ENCODE measurements at regions not wholly inside any gene's neighbourhood (a gene's known extent, or its start where the extent isn't known, plus 50 kb on each side); places are given as distances from the start of the nearest gene placed in this dataset.

DNA sequence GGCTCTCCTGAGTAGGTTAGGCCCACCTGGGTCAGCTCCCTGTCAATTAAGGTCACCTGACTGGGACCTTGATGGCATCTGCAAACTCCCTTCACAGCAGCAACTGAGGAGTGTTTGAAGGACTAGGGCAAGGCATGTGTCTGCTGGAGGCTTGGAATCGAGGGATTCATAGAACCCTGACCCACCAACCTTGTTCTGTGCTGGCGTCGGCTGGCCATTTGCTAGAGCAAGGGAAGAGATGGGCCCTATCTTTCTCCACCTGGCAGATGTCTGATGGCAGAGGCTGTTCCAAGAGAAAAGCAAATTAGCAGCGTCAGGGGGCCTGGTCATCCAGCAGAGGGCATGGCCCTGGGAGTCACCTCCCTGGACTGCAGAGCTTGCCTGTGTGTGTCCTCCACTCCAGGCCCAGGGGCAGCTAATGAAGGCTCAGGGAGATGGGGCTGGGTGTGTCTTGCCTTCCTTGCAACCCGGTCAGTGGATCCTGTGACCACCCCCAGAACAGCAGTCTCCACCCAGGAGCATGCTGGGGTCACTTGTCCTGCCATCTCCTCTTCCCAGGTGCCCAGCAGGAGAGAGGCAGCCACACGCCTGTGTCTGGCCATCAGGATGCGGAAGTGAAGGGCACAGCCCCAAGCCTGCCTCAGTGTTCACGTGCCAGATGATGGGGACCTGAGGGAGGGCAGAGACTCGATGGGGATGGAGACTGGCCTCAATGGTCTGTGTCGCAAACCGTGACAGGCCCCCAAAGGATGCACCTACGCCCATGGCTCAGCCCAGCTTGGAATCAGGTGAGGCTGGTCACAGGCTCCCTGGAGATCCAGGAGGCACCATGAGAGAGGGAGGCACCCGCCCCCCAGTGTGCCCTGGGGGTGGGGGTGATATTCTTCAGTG, 53.9 kb downstream of the BARX1 start:
- TF ChIP-seq, protein P1, sequence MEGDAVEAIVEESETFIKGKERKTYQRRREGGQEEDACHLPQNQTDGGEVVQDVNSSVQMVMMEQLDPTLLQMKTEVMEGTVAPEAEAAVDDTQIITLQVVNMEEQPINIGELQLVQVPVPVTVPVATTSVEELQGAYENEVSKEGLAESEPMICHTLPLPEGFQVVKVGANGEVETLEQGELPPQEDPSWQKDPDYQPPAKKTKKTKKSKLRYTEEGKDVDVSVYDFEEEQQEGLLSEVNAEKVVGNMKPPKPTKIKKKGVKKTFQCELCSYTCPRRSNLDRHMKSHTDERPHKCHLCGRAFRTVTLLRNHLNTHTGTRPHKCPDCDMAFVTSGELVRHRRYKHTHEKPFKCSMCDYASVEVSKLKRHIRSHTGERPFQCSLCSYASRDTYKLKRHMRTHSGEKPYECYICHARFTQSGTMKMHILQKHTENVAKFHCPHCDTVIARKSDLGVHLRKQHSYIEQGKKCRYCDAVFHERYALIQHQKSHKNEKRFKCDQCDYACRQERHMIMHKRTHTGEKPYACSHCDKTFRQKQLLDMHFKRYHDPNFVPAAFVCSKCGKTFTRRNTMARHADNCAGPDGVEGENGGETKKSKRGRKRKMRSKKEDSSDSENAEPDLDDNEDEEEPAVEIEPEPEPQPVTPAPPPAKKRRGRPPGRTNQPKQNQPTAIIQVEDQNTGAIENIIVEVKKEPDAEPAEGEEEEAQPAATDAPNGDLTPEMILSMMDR (IDR thresholded peaks at IDR 0.05; ENCODE audit: borderline replicate concordance, insufficient read depth, low read depth, low read length), result no peak
- no peak overlapping the region for H3K4me3 ChIP-seq (ENCODE audit: low read depth, low read length)

DNA sequence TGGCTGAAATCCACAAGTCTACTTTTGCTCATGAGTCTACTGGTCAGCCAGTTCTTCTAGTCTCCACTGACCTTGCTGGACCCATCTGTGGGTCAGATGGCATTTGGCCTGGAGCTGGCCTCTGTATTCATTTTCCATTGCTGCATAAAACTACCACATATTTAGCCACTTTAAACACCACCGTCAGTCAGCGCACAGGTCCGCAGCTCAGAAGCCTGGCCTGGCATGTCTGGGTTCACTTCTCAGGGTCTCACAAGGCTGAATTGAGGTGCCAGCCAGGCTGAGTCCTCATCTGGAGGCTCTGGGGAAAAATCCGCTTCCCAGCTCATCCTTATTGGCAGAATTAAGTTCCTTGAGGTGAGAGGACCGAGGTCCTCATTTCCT, 54.7 kb downstream of the BARX1 start:
- TF ChIP-seq, protein P1 (IDR thresholded peaks at IDR 0.05; ENCODE audit: borderline replicate concordance, insufficient read depth, low read depth, low read length), result no peak
- no peak overlapping the region for H3K4me3 ChIP-seq (ENCODE audit: low read depth, low read length)

DNA sequence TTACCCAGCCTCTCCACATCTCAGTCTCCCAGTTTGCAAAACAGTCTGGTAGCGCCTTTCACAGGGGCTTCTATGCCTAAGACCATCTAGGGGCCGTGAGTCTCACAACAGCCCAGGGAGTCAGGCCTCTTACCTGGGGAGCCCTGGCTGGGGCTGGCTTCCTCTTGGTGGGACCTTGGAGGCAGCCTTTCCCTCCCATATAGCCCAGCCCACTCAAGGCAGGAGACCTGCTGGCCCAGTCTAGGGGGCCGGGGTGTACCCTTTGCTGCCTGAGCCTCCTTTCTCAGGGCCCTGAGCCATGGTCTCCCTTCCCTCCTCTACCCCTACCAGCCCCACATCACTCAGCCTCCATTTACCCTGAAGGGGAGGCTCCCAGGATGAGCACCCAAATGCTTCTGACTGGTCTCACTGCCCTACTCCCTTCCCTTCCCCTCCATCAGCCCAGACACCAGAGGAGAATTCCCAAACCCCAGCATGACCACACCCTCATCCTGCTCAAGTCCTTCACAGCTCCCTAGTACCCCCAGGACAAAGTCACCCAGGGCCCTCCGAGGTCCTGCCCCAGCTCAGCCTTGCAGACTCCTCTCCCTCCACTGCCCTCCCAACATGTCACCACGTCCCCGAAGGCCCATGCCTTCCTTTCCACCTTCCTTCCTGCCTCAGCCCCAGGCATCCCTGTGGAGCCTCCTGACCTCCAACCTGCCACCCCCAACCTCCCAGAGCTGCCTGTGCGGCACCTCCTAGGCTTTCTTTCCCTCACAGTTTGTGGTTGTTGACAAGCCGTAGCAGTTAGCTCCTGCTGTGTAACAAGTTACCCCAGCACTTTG, 55.3 kb downstream of the BARX1 start:
- no peak overlapping the region for H3K4me3 ChIP-seq (ENCODE audit: low read depth, low read length)
- TF ChIP-seq, protein P1 (IDR thresholded peaks at IDR 0.05; ENCODE audit: borderline replicate concordance, insufficient read depth, low read depth, low read length), result no peak

DNA sequence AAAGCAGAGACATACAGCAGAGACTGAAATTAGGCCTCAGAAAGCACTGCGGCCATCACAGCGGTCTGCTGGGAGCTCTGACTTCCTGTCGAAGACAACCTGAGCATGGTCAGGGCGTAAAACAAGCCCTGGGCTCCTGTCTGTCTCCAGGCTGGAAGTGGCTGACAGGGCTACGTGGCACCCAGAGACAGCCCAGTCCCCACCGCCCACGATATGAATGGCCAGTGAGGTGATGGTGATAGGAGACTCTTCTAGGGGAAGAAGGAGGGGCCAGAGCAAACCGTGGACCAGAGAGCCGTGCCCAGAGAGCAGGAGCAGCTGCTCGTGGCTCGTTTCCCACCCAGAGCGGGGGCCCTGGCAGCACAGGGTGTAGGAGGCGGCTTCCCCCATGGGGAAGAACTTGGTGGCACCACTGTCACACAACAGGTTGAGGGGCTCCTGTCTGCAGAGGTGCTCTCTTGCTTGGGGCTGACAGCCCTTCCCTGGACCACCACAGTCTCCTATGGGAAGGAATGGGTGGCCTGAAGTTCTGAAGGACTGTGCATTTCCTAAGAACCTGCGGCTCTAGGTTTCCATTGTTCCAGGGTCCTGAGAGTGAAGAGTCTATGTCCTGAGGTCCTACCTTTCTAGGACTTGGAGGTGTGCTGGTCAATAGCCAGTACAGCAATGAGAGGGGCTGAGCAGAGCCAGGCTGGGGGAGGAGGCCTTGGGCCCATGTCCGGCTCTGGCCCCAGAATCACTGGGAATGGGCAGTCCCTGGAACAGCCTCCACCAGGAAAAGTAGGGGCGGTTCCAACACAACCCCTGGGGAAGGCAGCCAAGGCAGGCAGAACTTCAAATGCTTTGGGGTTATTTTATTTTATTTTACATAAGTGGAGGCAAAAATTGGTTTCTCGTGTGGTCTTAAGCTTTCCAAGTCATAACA, 56.4 kb downstream of the BARX1 start:
- TF ChIP-seq, protein P1 (IDR thresholded peaks at IDR 0.05; ENCODE audit: borderline replicate concordance, insufficient read depth, low read depth, low read length), result no peak
- no peak overlapping the region for H3K4me3 ChIP-seq (ENCODE audit: low read depth, low read length)

DNA sequence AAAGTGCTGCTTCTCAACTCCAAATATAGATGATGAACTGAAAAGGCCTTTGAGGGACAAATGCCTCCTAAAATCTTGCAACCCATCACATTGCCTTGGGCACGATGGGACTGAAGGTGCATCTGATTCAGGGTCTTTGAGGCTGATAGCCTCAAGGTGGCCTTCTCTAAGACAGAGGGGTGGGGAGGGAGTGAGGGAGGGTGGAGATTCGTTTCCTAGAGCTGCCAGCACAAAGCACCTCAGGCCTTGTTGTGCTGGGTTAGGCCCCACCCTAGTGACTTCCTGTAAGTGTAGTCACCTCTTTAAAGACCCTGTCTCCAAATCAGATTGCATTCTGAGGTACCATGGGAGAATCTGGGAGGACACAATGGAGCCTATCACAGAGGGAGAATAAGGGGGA, 57.1 kb downstream of the BARX1 start:
- H3K4me3 ChIP-seq (ENCODE audit: low read depth, low read length), result no peak overlapping the region
- TF ChIP-seq, protein P1 (IDR thresholded peaks at IDR 0.05; ENCODE audit: borderline replicate concordance, insufficient read depth, low read depth, low read length), result no peak

DNA sequence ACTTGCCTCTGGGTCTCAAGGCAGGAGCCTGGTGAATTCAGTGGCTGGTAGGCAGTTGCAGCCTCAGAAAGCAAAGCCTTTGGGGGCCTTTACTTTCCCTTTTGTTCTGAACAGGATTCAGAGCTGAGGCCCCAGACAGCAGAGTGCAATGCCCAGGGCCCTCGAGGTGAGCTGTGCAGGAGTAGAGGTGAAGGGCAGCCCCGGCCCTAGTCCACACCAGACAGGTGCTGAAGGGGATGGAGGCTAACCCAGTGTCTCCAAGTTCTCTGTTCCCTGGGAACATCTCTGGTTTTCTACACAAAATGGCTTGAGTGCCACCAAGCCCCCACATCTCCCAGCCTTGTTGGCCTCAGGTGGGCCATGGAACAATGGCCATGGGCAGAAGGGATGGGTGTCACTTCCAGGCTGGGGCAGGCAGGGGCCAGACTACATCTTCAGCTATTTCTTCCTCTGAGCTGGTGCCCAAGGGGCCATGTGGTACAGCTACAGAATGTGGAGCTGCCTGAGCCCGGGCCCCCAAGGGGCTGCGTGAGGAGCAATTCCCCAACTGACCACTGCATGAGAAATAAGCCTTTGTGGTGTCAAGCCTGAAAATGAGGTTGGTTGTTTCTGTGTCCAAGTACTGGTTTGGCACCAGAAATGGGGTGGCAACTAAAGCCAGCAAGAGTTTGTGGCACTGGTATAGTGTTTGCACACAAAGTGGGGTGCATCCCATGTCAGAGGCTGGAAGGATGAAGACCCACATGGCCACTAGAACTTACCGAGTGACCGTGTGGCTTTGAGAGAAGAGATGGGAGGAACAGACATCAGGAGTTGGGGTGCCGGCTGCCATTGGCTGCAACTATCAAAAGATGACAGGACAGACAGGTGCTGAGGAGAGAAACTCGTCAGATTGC, 57.8 kb downstream of the BARX1 start:
- no peak overlapping the region for H3K4me3 ChIP-seq (ENCODE audit: low read depth, low read length)
- TF ChIP-seq, protein P1 (IDR thresholded peaks at IDR 0.05; ENCODE audit: borderline replicate concordance, insufficient read depth, low read depth, low read length), result no peak
